Cardiac septum (tissue), 1 donor: ENCODE measurements at regions not wholly inside any gene's neighbourhood (a gene's known extent, or its start where the extent isn't known, plus 50 kb on each side); places are given as distances from the start of the nearest gene placed in this dataset.
"Not testable (repeated sequence)": the region's sequence is repeated elsewhere in the genome, so short reads cannot be mapped to it uniquely, and the experiment has no call there.

Source experiments
- DNase-seq: peaks from one replicate; pipeline ENCODE4 v3.0.0-alpha.2; 2020; ENCODE audit warnings: low spot score
- intact Hi-C: fragments of 100-400 bp; cut with DNase I; formaldehyde crosslinking; loops from one replicate; pipeline ENCODE4 v1.14.0; 2022
- donor health status: DM: no; HTN: no; CAD: no.

GRCh38 chr12:58117667-58118066, 176.3 kb downstream of the ATP23 start:
- intact Hi-C loops, result no loop called here
- no peak for DNase-seq

GRCh38 chr12:58125761-58126160, 184.4 kb downstream of the ATP23 start:
- intact Hi-C loops, DNase-seq: not testable (repeated sequence)

GRCh38 chr12:58131986-58132755, 190.8 kb downstream of the ATP23 start:
- intact Hi-C loops, result no loop called here
- no peak for DNase-seq

- DNase-seq, result no peak
- intact Hi-C loops, result no loop called here
Measured at GRCh38 chr12:58138424-58138823, 197.1 kb downstream of the ATP23 start.

GRCh38 chr12:58139894-58140293, 198.5 kb downstream of the ATP23 start:
- DNase-seq, result no peak
- intact Hi-C loops, result no loop called here

- no peak for DNase-seq
- intact Hi-C loops, result no loop called here
Measured at GRCh38 chr12:58140395-58140794, 199.0 kb downstream of the ATP23 start.

GRCh38 chr12:58142991-58143390, 201.6 kb downstream of the ATP23 start:
- intact Hi-C loops, result no loop called here
- no peak for DNase-seq

GRCh38 chr12:58143498-58143995, 202.2 kb downstream of the ATP23 start:
- intact Hi-C loops, result no loop called here
- no peak for DNase-seq

GRCh38 chr12:58148405-58148804, 207.0 kb downstream of the ATP23 start:
- no peak for DNase-seq
- intact Hi-C loops, result no loop called here

- no peak for DNase-seq
- intact Hi-C loops, result no loop called here
Measured at GRCh38 chr12:58148976-58149375, 207.6 kb downstream of the ATP23 start.

- intact Hi-C loops, result no loop called here
- no peak for DNase-seq
Measured at GRCh38 chr12:58154359-58154758, 213.0 kb downstream of the ATP23 start.

- intact Hi-C loops, result no loop called here
- no peak for DNase-seq
Measured at GRCh38 chr12:58156697-58157096, 215.3 kb downstream of the ATP23 start.

GRCh38 chr12:58159941-58160340, 218.6 kb downstream of the ATP23 start:
- intact Hi-C loops, result no loop called here
- DNase-seq, result no peak

- DNase-seq, result no peak
- intact Hi-C loops, result no loop called here
Measured at GRCh38 chr12:58161773-58162172, 220.4 kb downstream of the ATP23 start.

- intact Hi-C loops, result no loop called here
Measured at GRCh38 chr12:58163021-58163420, 221.7 kb downstream of the ATP23 start.

GRCh38 chr12:58166643-58167042, 225.3 kb downstream of the ATP23 start:
- no peak for DNase-seq
- intact Hi-C loops, result no loop called here

More at GRCh38 chr12:58163021-58163420, 221.7 kb downstream of the ATP23 start:
- no peak for DNase-seq

GRCh38 chr12:58167622-58168021, 226.3 kb downstream of the ATP23 start:
- intact Hi-C loops, result no loop called here
- no peak for DNase-seq

- no peak for DNase-seq
- intact Hi-C loops, result no loop called here
Measured at GRCh38 chr12:58169826-58170225, 228.5 kb downstream of the ATP23 start.

GRCh38 chr12:58171914-58172313, 230.5 kb downstream of the ATP23 start:
- intact Hi-C loops, result no loop called here

GRCh38 chr12:58172433-58173073, 231.2 kb downstream of the ATP23 start:
- no peak for DNase-seq
- intact Hi-C loops, result no loop called here

More at GRCh38 chr12:58171914-58172313, 230.5 kb downstream of the ATP23 start:
- DNase-seq, result no peak

GRCh38 chr12:58174316-58174715, 232.9 kb downstream of the ATP23 start:
- intact Hi-C loops, result no loop called here

More at GRCh38 chr12:58174316-58174715, 232.9 kb downstream of the ATP23 start:
- DNase-seq, result no peak
